ENCODE measurements at regions not wholly inside any gene's neighbourhood (a gene's known extent, or its start where the extent isn't known, plus 50 kb on each side); places are given as distances from the start of the nearest gene placed in this dataset.

GRCh38 chr6:8637896-8638597 is 202.7 kb upstream of the SLC35B3 start:
- Mint-ChIP-seq H3K27me3 (ENCODE audit: low read depth in 2 of 2) (no peaks in the 10 kb centered on the region), H3K9me3 (peaks cover 7 to 11% of the 10 kb centered on the region in 2 donors), H3K4me1 (no peaks in the 10 kb centered on the region), H3K36me3 (peaks cover 14% of the 10 kb centered on the region), H3K4me3 (no peak overlapping the region), H3K27ac (no peak overlapping the region)
- Histone ChIP-seq H3K4me3 (ENCODE audit: low read length) (no peak overlapping the region), H3K4me1 (ENCODE audit: control insufficient read depth, insufficient read depth, low read length) (no peaks in the 10 kb centered on the region), H3K9me3 (ENCODE audit: control insufficient read depth, insufficient read depth, low read length) (peaks cover 5% of the 10 kb centered on the region), H3K27me3 (ENCODE audit: control insufficient read depth, insufficient read depth, low read length) (no peaks in the 10 kb centered on the region), H3K36me3 (ENCODE audit: control insufficient read depth, insufficient read depth, low read length) (no peaks in the 10 kb centered on the region), H3K27ac (ENCODE audit: low read length) (no peak overlapping the region)
- DNase-seq (no peak), ATAC-seq (no peak)
- 87% methylated on average over 2 of the region's 4 CpGs for WGBS (ENCODE audit: insufficient coverage)
- intact Hi-C loops (cut with micrococcal nuclease), result no loop called here
- no peak for TF ChIP-seq CTCF (IDR thresholded peaks at IDR 0.05)

- 77% methylated on average over 3 of the region's 3 CpGs for WGBS (ENCODE audit: insufficient coverage)
- Histone ChIP-seq H3K4me3 (ENCODE audit: low read length) (no peak overlapping the region), H3K27me3 (ENCODE audit: control insufficient read depth, insufficient read depth, low read length) (no peaks in the 10 kb centered on the region), H3K9me3 (ENCODE audit: control insufficient read depth, insufficient read depth, low read length) (peaks cover 7% of the 10 kb centered on the region), H3K36me3 (ENCODE audit: control insufficient read depth, insufficient read depth, low read length) (no peaks in the 10 kb centered on the region), H3K27ac (ENCODE audit: low read length) (no peak overlapping the region), H3K4me1 (ENCODE audit: control insufficient read depth, insufficient read depth, low read length) (no peaks in the 10 kb centered on the region)
- peaks cover 2 to 5% of the 10 kb centered on the region in 2 donors for H3K9me3 Mint-ChIP-seq
- DNase-seq (no peak), ATAC-seq (no peak)
- peaks cover 8% of the 10 kb centered on the region for H3K36me3 Mint-ChIP-seq
- H3K27ac Mint-ChIP-seq, result no peak overlapping the region
- H3K27me3 Mint-ChIP-seq (ENCODE audit: low read depth in 2 of 2), result no peaks in the 10 kb centered on the region
- TF ChIP-seq CTCF (IDR thresholded peaks at IDR 0.05), result no peak
- intact Hi-C loops (cut with micrococcal nuclease), result no loop called here
- H3K4me1 Mint-ChIP-seq, result no peaks in the 10 kb centered on the region
- H3K4me3 Mint-ChIP-seq, result no peak overlapping the region
Measured at GRCh38 chr6:8633762-8634161, 198.4 kb upstream of the SLC35B3 start.

DNA sequence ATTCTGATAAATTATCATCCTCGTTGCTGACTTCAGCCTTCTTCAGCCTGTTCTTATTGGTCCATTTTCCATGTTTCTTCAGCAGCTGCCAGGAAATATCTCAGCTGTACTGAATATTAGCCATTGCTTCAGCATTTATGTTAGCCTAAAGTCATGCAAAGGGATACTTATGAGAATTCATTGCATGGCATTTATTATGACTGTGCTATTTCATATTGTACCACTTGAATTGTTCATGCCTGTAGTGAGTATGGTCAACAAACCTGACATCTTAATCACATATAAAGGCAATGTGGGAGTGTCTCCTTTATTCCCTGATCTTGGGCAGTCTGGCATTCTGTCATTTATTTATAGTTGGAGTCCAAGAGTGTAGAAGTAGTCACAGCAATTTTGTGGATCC is 193.4 kb upstream of the SLC35B3 start:
- peaks cover 2% of the 10 kb centered on the region for H3K9me3 ChIP-seq (ENCODE audit: control insufficient read depth, insufficient read depth, low read length)
- ATAC-seq (no peak), DNase-seq (no peak)
- Mint-ChIP-seq H3K27me3 (ENCODE audit: low read depth in 2 of 2) (no peaks in the 10 kb centered on the region), H3K36me3 (no peaks in the 10 kb centered on the region), H3K4me3 (no peak overlapping the region), H3K27ac (no peak overlapping the region), H3K9me3 (peaks cover 2% of the 10 kb centered on the region in 2 donors), H3K4me1 (no peaks in the 10 kb centered on the region)
- TF ChIP-seq CTCF (IDR thresholded peaks at IDR 0.05), result no peak
- 83% methylated on average over 1 of the region's 1 CpG for WGBS (ENCODE audit: insufficient coverage)
- H3K27me3 ChIP-seq (ENCODE audit: control insufficient read depth, insufficient read depth, low read length), result no peaks in the 10 kb centered on the region
- intact Hi-C loops (cut with micrococcal nuclease), result no loop called here
- no peak overlapping the region for H3K27ac ChIP-seq (ENCODE audit: low read length)
- H3K36me3 ChIP-seq (ENCODE audit: control insufficient read depth, insufficient read depth, low read length), result no peaks in the 10 kb centered on the region
- H3K4me1 ChIP-seq (ENCODE audit: control insufficient read depth, insufficient read depth, low read length), result no peaks in the 10 kb centered on the region
- H3K4me3 ChIP-seq (ENCODE audit: low read length), result no peak overlapping the region

DNA sequence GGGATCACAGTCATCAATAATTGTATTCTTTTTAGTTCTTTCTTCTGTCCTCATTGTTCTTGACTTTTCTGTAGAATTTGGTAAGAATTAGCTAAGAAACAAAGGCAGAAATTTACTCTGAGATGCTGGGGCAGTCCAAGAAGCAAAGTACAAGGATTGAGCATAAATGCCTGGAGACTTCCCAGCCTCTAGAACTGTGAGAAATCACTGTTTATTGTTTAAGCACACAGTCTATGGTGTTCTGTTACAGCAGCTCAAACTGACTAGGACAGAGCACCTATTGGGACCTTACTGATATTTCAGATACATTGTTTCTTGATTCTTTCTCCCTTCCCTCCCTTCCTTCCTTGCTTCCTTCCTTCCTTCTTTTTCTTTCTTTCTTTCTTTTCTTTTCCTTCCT is 192.7 kb upstream of the SLC35B3 start:
- no peak overlapping the region for H3K4me3 Mint-ChIP-seq
- ATAC-seq (no peak), DNase-seq (no peak)
- no peaks in the 10 kb centered on the region for H3K36me3 Mint-ChIP-seq
- TF ChIP-seq CTCF (IDR thresholded peaks at IDR 0.05), result no peak
- H3K27ac Mint-ChIP-seq, result no peak overlapping the region
- Histone ChIP-seq H3K4me3 (ENCODE audit: low read length) (no peak overlapping the region), H3K27ac (ENCODE audit: low read length) (no peak overlapping the region), H3K4me1 (ENCODE audit: control insufficient read depth, insufficient read depth, low read length) (no peaks in the 10 kb centered on the region), H3K36me3 (ENCODE audit: control insufficient read depth, insufficient read depth, low read length) (no peaks in the 10 kb centered on the region), H3K27me3 (ENCODE audit: control insufficient read depth, insufficient read depth, low read length) (no peaks in the 10 kb centered on the region), H3K9me3 (ENCODE audit: control insufficient read depth, insufficient read depth, low read length) (peaks cover 2% of the 10 kb centered on the region)
- no peaks in the 10 kb centered on the region for H3K4me1 Mint-ChIP-seq
- intact Hi-C loops (cut with micrococcal nuclease), result no loop called here
- H3K9me3 Mint-ChIP-seq, result peaks cover 2% of the 10 kb centered on the region in 2 donors
- no peaks in the 10 kb centered on the region for H3K27me3 Mint-ChIP-seq (ENCODE audit: low read depth in 2 of 2)

Data from natural killer cell (primary cell).